Natural killer cell (primary cell): ENCODE measurements at regions not wholly inside any gene's neighbourhood (a gene's known extent, or its start where the extent isn't known, plus 50 kb on each side); places are given as distances from the start of the nearest gene placed in this dataset.

Experiments used
- ATAC-seq, 3 donors: fragments of 150-1000 bp in 2 of 3; fragments of 200-7000 bp in 1 of 3; cut with Tn5 transposase; 1 replicate in 1 of 3; 2 replicates in 2 of 3; pipeline ENCODE4 v1.10.0; 2021; ENCODE audit warnings: mild to moderate bottlenecking in 2 of 3, moderate library complexity in 2 of 3
- DNase-seq, 2 donors: peaks; one replicate each; pipeline versions ENCODE4 v3.0.0 to v3.0.0-alpha.2; 2013 to 2021; ENCODE audit warnings: mixed read lengths in 1 of 2
- H3K27ac ChIP-seq: one replicate; pipeline ENCODE4 v1.5.1; 2013; ENCODE audit warnings: mild to moderate bottlenecking, low read length
- H3K27me3 ChIP-seq: one replicate; pipeline ENCODE4 v1.6.1; 2013; ENCODE audit warnings: low read length; ENCODE audit not compliant: control insufficient read depth, insufficient read depth
- H3K36me3 ChIP-seq: one replicate; pipeline ENCODE4 v1.6.1; 2013; ENCODE audit warnings: low read length; ENCODE audit not compliant: control insufficient read depth, insufficient read depth
- H3K4me1 ChIP-seq: one replicate; pipeline ENCODE4 v1.6.1; 2013; ENCODE audit warnings: low read length; ENCODE audit not compliant: control insufficient read depth, insufficient read depth
- H3K4me3 ChIP-seq: one replicate; pipeline ENCODE4 v1.5.1; 2013; ENCODE audit warnings: low read length
- H3K9me3 ChIP-seq: one replicate; pipeline ENCODE4 v1.6.1; 2013; ENCODE audit warnings: low read length; ENCODE audit not compliant: control insufficient read depth, insufficient read depth
- H3K27ac Mint-ChIP-seq, 2 donors: one replicate each; pipeline ENCODE4 v1.8.0; 2022; ENCODE audit warnings: mild to moderate bottlenecking in 2 of 2, mixed read lengths in 2 of 2, moderate library complexity in 1 of 2
- H3K27me3 Mint-ChIP-seq, 2 donors: one replicate each; pipeline ENCODE4 v1.8.0; 2022; ENCODE audit warnings: low read depth in 2 of 2, mixed read lengths in 2 of 2
- H3K36me3 Mint-ChIP-seq: one replicate; pipeline ENCODE4 v1.8.0; 2022; ENCODE audit warnings: mixed read lengths
- H3K4me1 Mint-ChIP-seq, 2 donors: one replicate each; pipeline ENCODE4 v1.8.0; 2022; ENCODE audit warnings: mixed read lengths in 2 of 2
- H3K4me3 Mint-ChIP-seq: one replicate; pipeline ENCODE4 v1.8.0; 2022; ENCODE audit warnings: mild to moderate bottlenecking, moderate library complexity, mixed read lengths
- H3K9me3 Mint-ChIP-seq, 2 donors: one replicate each; pipeline ENCODE4 v1.8.0; 2022; ENCODE audit warnings: mixed read lengths in 2 of 2
- WGBS: methylation state at CpG from one replicate; pipeline ENCODE4 v1.1.7; 2013; ENCODE audit warnings: missing lambda C conversion rate; ENCODE audit not compliant: insufficient coverage; 5-methylcytosine and 5-hydroxymethylcytosine counted together
- intact Hi-C: fragments of 100-400 bp; cut with micrococcal nuclease; formaldehyde crosslinking; loops from one replicate; pipeline ENCODE4 v1.14.2; 2022
- TF ChIP-seq, protein P1 (sequence below): fragments of 200-600 bp; IDR thresholded peaks from one replicate; pipeline ENCODE4 v1.8.0; 2022; ENCODE audit warnings: antibody characterized with exemption

DNA sequence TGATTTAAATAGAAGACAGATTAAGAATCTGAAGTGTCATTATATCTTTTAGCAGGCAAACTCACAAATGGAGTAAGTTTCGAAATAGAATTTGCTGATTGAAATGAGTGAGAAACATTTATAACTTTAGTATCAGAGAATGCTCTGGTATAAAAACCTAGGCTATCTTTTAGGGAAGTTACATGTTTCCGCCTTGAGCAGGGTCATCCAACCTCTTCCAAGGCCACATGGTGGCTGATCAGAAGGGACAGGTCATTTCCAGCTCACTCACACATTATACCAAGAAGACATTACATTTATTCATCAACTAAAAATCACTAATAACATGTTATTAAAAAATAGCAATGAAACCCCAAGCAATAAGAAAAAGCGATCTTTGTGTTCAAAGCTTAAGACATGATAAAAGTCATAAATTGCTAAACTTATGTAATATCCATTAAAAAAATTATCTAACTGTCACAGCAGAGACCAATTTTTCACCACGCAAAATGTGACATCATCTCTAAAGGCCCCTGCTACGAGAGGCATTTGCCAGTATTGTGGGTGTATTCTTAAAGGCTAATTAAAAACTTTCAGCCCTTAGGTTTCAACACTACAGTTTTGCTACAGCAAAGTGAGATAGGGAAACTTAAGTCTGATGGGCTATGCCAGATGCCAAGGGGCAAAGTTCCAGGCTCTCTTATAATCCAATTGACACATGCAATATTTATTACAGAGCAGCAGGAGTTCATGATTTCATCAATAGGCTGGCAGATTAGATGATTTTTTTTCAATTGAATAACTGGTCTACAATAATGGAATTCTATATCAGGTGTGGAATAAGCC is 240.4 kb upstream of the TBL1XR1 start:
- Mint-ChIP-seq H3K27me3 (no peaks in the 10 kb centered on the region), H3K27ac (no peak overlapping the region), H3K36me3 (no peaks in the 10 kb centered on the region), H3K9me3 (no peaks in the 10 kb centered on the region), H3K4me3 (no peak overlapping the region), H3K4me1 (no peaks in the 10 kb centered on the region)
- Histone ChIP-seq H3K36me3 (no peaks in the 10 kb centered on the region), H3K4me3 (no peak overlapping the region), H3K27ac (no peak overlapping the region), H3K27me3 (no peaks in the 10 kb centered on the region), H3K9me3 (no peaks in the 10 kb centered on the region), H3K4me1 (no peaks in the 10 kb centered on the region)
- TF ChIP-seq, protein P1, sequence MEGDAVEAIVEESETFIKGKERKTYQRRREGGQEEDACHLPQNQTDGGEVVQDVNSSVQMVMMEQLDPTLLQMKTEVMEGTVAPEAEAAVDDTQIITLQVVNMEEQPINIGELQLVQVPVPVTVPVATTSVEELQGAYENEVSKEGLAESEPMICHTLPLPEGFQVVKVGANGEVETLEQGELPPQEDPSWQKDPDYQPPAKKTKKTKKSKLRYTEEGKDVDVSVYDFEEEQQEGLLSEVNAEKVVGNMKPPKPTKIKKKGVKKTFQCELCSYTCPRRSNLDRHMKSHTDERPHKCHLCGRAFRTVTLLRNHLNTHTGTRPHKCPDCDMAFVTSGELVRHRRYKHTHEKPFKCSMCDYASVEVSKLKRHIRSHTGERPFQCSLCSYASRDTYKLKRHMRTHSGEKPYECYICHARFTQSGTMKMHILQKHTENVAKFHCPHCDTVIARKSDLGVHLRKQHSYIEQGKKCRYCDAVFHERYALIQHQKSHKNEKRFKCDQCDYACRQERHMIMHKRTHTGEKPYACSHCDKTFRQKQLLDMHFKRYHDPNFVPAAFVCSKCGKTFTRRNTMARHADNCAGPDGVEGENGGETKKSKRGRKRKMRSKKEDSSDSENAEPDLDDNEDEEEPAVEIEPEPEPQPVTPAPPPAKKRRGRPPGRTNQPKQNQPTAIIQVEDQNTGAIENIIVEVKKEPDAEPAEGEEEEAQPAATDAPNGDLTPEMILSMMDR = no peak
- WGBS = 96% methylated on average over 3 of the region's 5 CpGs
- intact Hi-C loops = no loop called here
- ATAC-seq = no peak
- no peak for DNase-seq

- H3K9me3 ChIP-seq = no peaks in the 10 kb centered on the region
- no peak overlapping the region for H3K27ac Mint-ChIP-seq
- H3K36me3 Mint-ChIP-seq = no peaks in the 10 kb centered on the region
- no peaks in the 10 kb centered on the region for H3K27me3 ChIP-seq
- no peaks in the 10 kb centered on the region for H3K4me1 Mint-ChIP-seq
- no peaks in the 10 kb centered on the region for H3K36me3 ChIP-seq
- H3K4me1 ChIP-seq = no peaks in the 10 kb centered on the region
- ATAC-seq = no peak
- no peaks in the 10 kb centered on the region for H3K27me3 Mint-ChIP-seq
- H3K9me3 Mint-ChIP-seq = no peaks in the 10 kb centered on the region
- DNase-seq = no peak
- 97% methylated on average over 6 of the region's 7 CpGs for WGBS
- TF ChIP-seq, protein P1 = no peak
- no peak overlapping the region for H3K4me3 ChIP-seq
- no peak overlapping the region for H3K4me3 Mint-ChIP-seq
- intact Hi-C loops = no loop called here
- no peak overlapping the region for H3K27ac ChIP-seq
Measured at GRCh38 chr3:177438596-177439220, 241.4 kb upstream of the TBL1XR1 start.

DNA sequence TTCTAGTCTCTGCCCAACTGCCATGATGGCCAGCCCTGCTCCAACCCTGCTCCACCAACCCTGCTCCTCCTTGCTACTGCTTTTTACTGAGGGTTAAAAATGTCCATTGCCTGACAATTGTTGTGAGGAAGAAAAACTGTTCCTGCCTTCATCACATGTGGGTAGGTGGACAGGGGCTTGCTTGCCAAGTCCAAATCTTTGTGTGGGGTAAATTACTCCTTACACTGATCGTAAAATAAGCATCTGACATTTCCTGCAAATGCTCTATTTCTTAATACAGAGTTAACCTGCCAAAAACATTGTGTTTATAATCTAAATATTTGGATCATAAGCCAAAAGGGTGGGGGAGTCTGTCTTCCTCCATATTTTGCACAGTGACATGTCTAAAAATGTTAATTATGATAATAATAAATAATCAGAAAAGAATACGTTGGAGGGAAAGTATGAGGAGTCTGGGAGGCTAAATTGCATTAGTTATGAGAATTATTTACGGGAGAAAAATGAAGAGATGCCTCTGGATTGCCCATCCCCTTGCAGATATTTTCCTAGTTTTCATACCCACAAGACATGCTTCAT is 242.5 kb upstream of the TBL1XR1 start:
- H3K36me3 Mint-ChIP-seq = no peaks in the 10 kb centered on the region
- ATAC-seq (no peak), DNase-seq (no peak)
- 94% methylated on average over 2 of the region's 3 CpGs for WGBS
- H3K4me1 ChIP-seq = no peaks in the 10 kb centered on the region
- H3K9me3 ChIP-seq = no peaks in the 10 kb centered on the region
- no peak overlapping the region for H3K4me3 Mint-ChIP-seq
- no peaks in the 10 kb centered on the region for H3K27me3 Mint-ChIP-seq
- H3K9me3 Mint-ChIP-seq = no peaks in the 10 kb centered on the region
- no peak overlapping the region for H3K27ac ChIP-seq
- H3K4me3 ChIP-seq = no peak overlapping the region
- H3K27me3 ChIP-seq = no peaks in the 10 kb centered on the region
- TF ChIP-seq, protein P1 = no peak
- intact Hi-C loops = no loop called here
- no peak overlapping the region for H3K27ac Mint-ChIP-seq
- H3K4me1 Mint-ChIP-seq = no peaks in the 10 kb centered on the region
- H3K36me3 ChIP-seq = no peaks in the 10 kb centered on the region
